H1 (cell line): ENCODE measurements at regions not wholly inside any gene's neighbourhood (a gene's known extent, or its start where the extent isn't known, plus 50 kb on each side); places are given as distances from the start of the nearest gene placed in this dataset.
A peak's percentile ranks its signal among the peaks of the same experiment; 100 is the strongest.

Experiments
- CTCF ChIA-PET: fragments of 300-600 bp; sonication (Branson Sonifier 250); formaldehyde crosslinking; loops from one replicate; lab custom pipeline; 2021; ENCODE audit not compliant: partially characterized antibody; lab: Charles Lee
- POLR2A ChIA-PET: fragments of 300-600 bp; sonication (Branson Sonifier 250); formaldehyde crosslinking; loops from one replicate; lab custom pipeline; 2021; ENCODE audit warnings: inconsistent platforms; ENCODE audit not compliant: partially characterized antibody; lab: Charles Lee
- DNase-seq, 2 experiments: peaks; one replicate each; pipeline versions ENCODE4 v3.0.0 to v3.0.0-alpha.2; 2010 to 2022; ENCODE audit warnings: low spot score in 2 of 2, low read depth in 1 of 2, mixed read lengths in 1 of 2
- FAIRE-seq: peaks from 2 replicates; lab custom pipeline; 2011; peaks lifted over from hg19 to GRCh38; lab: Jason Lieb, UNC
- H2AFZ ChIP-seq: 2 replicates; pipeline ENCODE4 v1.8.1; 2012; ENCODE audit warnings: low read length, inconsistent platforms
- H2AK5ac ChIP-seq: 2 replicates; pipeline ENCODE4 v1.6.1; 2013; ENCODE audit warnings: low read depth, low read length
- H2BK120ac ChIP-seq: replicated peaks from 2 replicates; pipeline ENCODE3; 2013; ENCODE audit warnings: low read depth, low read length, inconsistent platforms
- H2BK12ac ChIP-seq: 2 replicates; pipeline ENCODE4 v1.6.1; 2013; ENCODE audit warnings: low read depth, low read length
- H2BK15ac ChIP-seq: 2 replicates; pipeline ENCODE4 v1.6.1; 2013; ENCODE audit warnings: low read length
- H2BK20ac ChIP-seq: 2 replicates; pipeline ENCODE4 v1.6.1; 2013; ENCODE audit warnings: low read length
- H2BK5ac ChIP-seq: 2 replicates; pipeline ENCODE4 v1.6.1; 2013; ENCODE audit warnings: low read depth, low read length
- H3K14ac ChIP-seq: 2 replicates; pipeline ENCODE4 v1.6.1; 2013; ENCODE audit warnings: inconsistent platforms; ENCODE audit not compliant: insufficient read length
- H3K18ac ChIP-seq: 2 replicates; pipeline ENCODE4 v1.6.1; 2013; ENCODE audit warnings: low read length; ENCODE audit errors: extremely low read depth
- H3K23ac ChIP-seq: 2 replicates; pipeline ENCODE4 v1.6.1; 2013; ENCODE audit warnings: inconsistent platforms; ENCODE audit not compliant: insufficient read length
- H3K23me2 ChIP-seq: 2 replicates; pipeline ENCODE4 v1.6.1; 2013; ENCODE audit warnings: low read depth, low read length
- H3K27ac ChIP-seq: 2 replicates; pipeline ENCODE4 v1.6.1; 2011; ENCODE audit warnings: low read depth, low read length, inconsistent platforms
- H3K27me3 ChIP-seq, 4 experiments: replicated peaks in 1 of 4; 1 replicate in 1 of 4; 2 replicates in 3 of 4; pipeline versions ENCODE4 v1.6.1 to v1.8.1; 2011 to 2013; ENCODE audit warnings: low read length in 3 of 4, mild to moderate bottlenecking in 3 of 4, inconsistent platforms in 2 of 4, mixed read lengths in 2 of 4, moderate library complexity in 1 of 4; ENCODE audit not compliant: control insufficient read depth in 3 of 4, insufficient read depth in 3 of 4; ENCODE audit errors: extremely low read depth in 1 of 4
- H3K36me3 ChIP-seq, 4 experiments: 2 replicates each; pipeline versions ENCODE4 v1.6.1 to v1.8.1; 2011 to 2013; ENCODE audit warnings: mild to moderate bottlenecking in 4 of 4, low read length in 3 of 4, moderate library complexity in 2 of 4, control low read depth in 1 of 4, inconsistent platforms in 1 of 4; ENCODE audit not compliant: insufficient read depth in 4 of 4, control insufficient read depth in 2 of 4
- H3K4ac ChIP-seq: replicated peaks from 2 replicates; pipeline ENCODE3; 2013; ENCODE audit warnings: low read length, low read depth, mixed read lengths, inconsistent platforms; ENCODE audit not compliant: insufficient read length
- H3K4me1 ChIP-seq, 4 experiments: replicated peaks in 1 of 4; 1 replicate in 1 of 4; 2 replicates in 3 of 4; pipeline versions ENCODE4 v1.6.1 to v1.8.1; 2011 to 2013; ENCODE audit warnings: low read length in 3 of 4, inconsistent platforms in 2 of 4, mixed read lengths in 1 of 4; ENCODE audit not compliant: insufficient read depth in 4 of 4, control insufficient read depth in 3 of 4
- H3K4me2 ChIP-seq, 2 experiments: 2 replicates each; pipeline versions ENCODE4 v1.6.1 to v1.8.1; 2011 to 2013; ENCODE audit warnings: low read depth in 2 of 2, low read length in 2 of 2, control low read depth in 1 of 2, inconsistent platforms in 1 of 2, mild to moderate bottlenecking in 1 of 2; ENCODE audit not compliant: insufficient read depth in 1 of 2
- H3K4me3 ChIP-seq, 4 experiments: fragments of 200-600, 300-600 bp in 1 of 4; sonication (generic), shearing (Covaris generic), sonication (Bioruptor Twin) in 1 of 4; 2 replicates each; pipeline versions ENCODE4 v1.5.1 to v1.8.1; 2011 to 2016; ENCODE audit warnings: low read length in 4 of 4, low read depth in 3 of 4, control low read depth in 2 of 4, inconsistent platforms in 2 of 4, mild to moderate bottlenecking in 2 of 4, mixed read lengths in 1 of 4, moderate library complexity in 1 of 4; ENCODE audit not compliant: insufficient read depth in 2 of 4; ENCODE audit errors: extremely low read depth in 1 of 4
- H3K56ac ChIP-seq: replicated peaks from 2 replicates; pipeline ENCODE3; 2013; ENCODE audit warnings: low read depth, mild to moderate bottlenecking, mixed read lengths, low read length, inconsistent platforms; ENCODE audit not compliant: insufficient read length
- H3K79me1 ChIP-seq: 2 replicates; pipeline ENCODE4 v1.6.1; 2013; ENCODE audit warnings: low read depth, low read length, control low read depth
- H3K79me2 ChIP-seq, 2 experiments: 2 replicates each; pipeline versions ENCODE4 v1.6.1 to v1.8.1; 2012 to 2013; ENCODE audit warnings: low read length in 2 of 2, mild to moderate bottlenecking in 2 of 2, inconsistent platforms in 1 of 2; ENCODE audit not compliant: insufficient read depth in 2 of 2, control insufficient read depth in 1 of 2
- H3K9ac ChIP-seq, 4 experiments: replicated peaks in 1 of 4; 1 replicate in 1 of 4; 2 replicates in 3 of 4; pipeline versions ENCODE4 v1.6.1 to v1.8.1; 2011 to 2013; ENCODE audit warnings: low read depth in 3 of 4, low read length in 3 of 4, control low read depth in 2 of 4, mild to moderate bottlenecking in 2 of 4, moderate library complexity in 2 of 4, inconsistent platforms in 1 of 4; ENCODE audit errors: extremely low read depth in 1 of 4
- H3K9me3 ChIP-seq, 2 experiments: 2 replicates each; pipeline versions ENCODE4 v1.6.1 to v1.8.1; 2012 to 2013; ENCODE audit warnings: mild to moderate bottlenecking in 2 of 2, moderate library complexity in 2 of 2, control low read depth in 1 of 2, inconsistent platforms in 1 of 2, low read depth in 1 of 2, low read length in 1 of 2, mixed read lengths in 1 of 2; ENCODE audit not compliant: insufficient read depth in 2 of 2
- H4K20me1 ChIP-seq, 2 experiments: replicated peaks in 1 of 2; 2 replicates each; pipeline versions ENCODE3 to v1.8.1; 2011 to 2013; ENCODE audit warnings: inconsistent platforms in 2 of 2, low read length in 2 of 2, mild to moderate bottlenecking in 1 of 2; ENCODE audit not compliant: insufficient read depth in 2 of 2, control insufficient read depth in 1 of 2
- H4K5ac ChIP-seq: 2 replicates; pipeline ENCODE4 v1.6.1; 2013; ENCODE audit warnings: low read length, low read depth, mixed read lengths, inconsistent platforms; ENCODE audit not compliant: insufficient read length
- H4K8ac ChIP-seq: 2 replicates; pipeline ENCODE4 v1.8.0; 2013; ENCODE audit warnings: mild to moderate bottlenecking, moderate library complexity, low read length, inconsistent platforms; ENCODE audit not compliant: insufficient read depth; ENCODE audit errors: extremely low read depth
- H4K91ac ChIP-seq: replicated peaks from 2 replicates; pipeline ENCODE3; 2013; ENCODE audit warnings: low read length, mixed read lengths, inconsistent platforms; ENCODE audit not compliant: insufficient read length
- CBX5 ChIP-seq: fragments of 300-800, 300-1000 bp; sonication (generic); IDR thresholded peaks from 2 replicates; pipeline ENCODE4 v1.7.1; 2016; ENCODE audit warnings: antibody characterized with exemption, low read length, low read depth
- CTCF ChIP-seq, 3 experiments: IDR thresholded peaks; 1 replicate in 2 of 3; 2 replicates in 1 of 3; pipeline versions ENCODE4 v1.5.1 to v1.6.1; 2011; ENCODE audit warnings: low read length in 3 of 3, mild to moderate bottlenecking in 3 of 3, inconsistent platforms in 2 of 3, low read depth in 1 of 3, moderate library complexity in 1 of 3; ENCODE audit not compliant: insufficient read depth in 1 of 3; ENCODE audit errors: control extremely low read depth in 1 of 3
- HDAC6 ChIP-seq: IDR thresholded peaks from one replicate; pipeline ENCODE4 v1.7.1; 2012; ENCODE audit warnings: low read depth, mild to moderate bottlenecking, inconsistent platforms, low read length, moderate library complexity
- RAD21 ChIP-seq, 2 experiments: IDR thresholded peaks in 1 of 2; conservative IDR thresholded peaks in 1 of 2; 2 replicates each; pipeline ENCODE4 v1.6.1; 2011; ENCODE audit warnings: low read depth in 2 of 2, low read length in 2 of 2, improper control_type of control experiment in 1 of 2, inconsistent platforms in 1 of 2, mild to moderate bottlenecking in 1 of 2, moderate library complexity in 1 of 2
- SIX5 ChIP-seq: IDR thresholded peaks from 2 replicates; pipeline ENCODE4 v1.6.1; 2011; ENCODE audit warnings: mild to moderate bottlenecking, low read depth, low read length
- TEAD4 ChIP-seq: IDR thresholded peaks from 2 replicates; pipeline ENCODE4 v1.6.1; 2012; ENCODE audit warnings: low read depth, low read length, inconsistent platforms, mixed read lengths
- YY1 ChIP-seq: IDR thresholded peaks from 2 replicates; pipeline ENCODE4 v1.6.1; 2011; ENCODE audit warnings: low read depth, mild to moderate bottlenecking, low read length
- WGBS, 2 experiments: shearing (Covaris generic) in 1 of 2; methylation state at CpG; one replicate each; pipeline versions ENCODE4 v1.1.6 to v1.1.7; 2013 to 2015; ENCODE audit warnings: low lambda C conversion rate in 2 of 2, mixed read lengths in 2 of 2, inconsistent platforms in 1 of 2, low coverage in 1 of 2, missing lambda C conversion rate in 1 of 2; ENCODE audit not compliant: insufficient replicate concordance in 2 of 2, insufficient coverage in 1 of 2, insufficient read length in 1 of 2; ENCODE audit errors: extremely low coverage in 1 of 2, missing lambda C conversion rate in 1 of 2; 5-methylcytosine and 5-hydroxymethylcytosine counted together

- peak; percentile 81 for FAIRE-seq
- 100% methylated on average over 4 of the region's 4 CpGs; no CpG with 5 or more reads in 1 of the 2 experiments for WGBS, 2 experiments
- no peak overlapping the region for H2BK20ac ChIP-seq
- no peak for TF ChIP-seq TEAD4
- TF ChIP-seq CBX5 = no peak
- TF ChIP-seq CTCF (IDR thresholded peaks at IDR 0.05; ENCODE audit: control extremely low read depth in 1 of 3, insufficient read depth in 1 of 3, low read depth in 1 of 3, low read length in 3 of 3) = peak; percentile 59 to 68 (median 67)
- no peak for TF ChIP-seq YY1
- TF ChIP-seq HDAC6 = no peak
- peak; percentile 75 to 82 for TF ChIP-seq RAD21 (IDR thresholded peaks at IDR 0.05 in 1 of 2, conservative IDR thresholded peaks at IDR 0.05 in 1 of 2; ENCODE audit: low read depth in 2 of 2, low read length in 2 of 2)
- TF ChIP-seq SIX5 = no peak
- ChIA-PET POLR2A (no interaction called here), CTCF (interaction anchor here (0.6 to 1.9 kb wide), 5 partner anchors 12 to 241 kb away, joined by 3 to 5 read pairs (median 5); no protein-coding TSS in a partner anchor)
- no peak overlapping the region for H2AFZ ChIP-seq
- H3K56ac ChIP-seq = no peak overlapping the region
- H3K27me3 ChIP-seq = no peaks in the 10 kb centered on the region
- H3K18ac ChIP-seq = no peak overlapping the region
- peak in 1 of 2 experiments; percentile 7 for DNase-seq
- H2BK5ac ChIP-seq = no peak overlapping the region
- H2BK120ac ChIP-seq = no peak overlapping the region
- no peaks in the 10 kb centered on the region for H4K20me1 ChIP-seq
- no peaks in the 10 kb centered on the region for H3K79me2 ChIP-seq
- H3K36me3 ChIP-seq = no peaks in the 10 kb centered on the region
- H3K23me2 ChIP-seq = no peaks in the 10 kb centered on the region
- no peak overlapping the region for H2BK12ac ChIP-seq
- H3K23ac ChIP-seq = no peak overlapping the region
- H4K91ac ChIP-seq = no peak overlapping the region
- H2AK5ac ChIP-seq = no peak overlapping the region
- no peaks in the 10 kb centered on the region for H3K79me1 ChIP-seq
- no peak overlapping the region for H3K4me3 ChIP-seq
- no peak overlapping the region for H3K9ac ChIP-seq
- H3K27ac ChIP-seq = no peak overlapping the region
- H3K4me1 ChIP-seq = no peaks in the 10 kb centered on the region
- H3K9me3 ChIP-seq = no peaks in the 10 kb centered on the region
- H4K5ac ChIP-seq = no peak overlapping the region
- H3K14ac ChIP-seq = no peak overlapping the region
- H2BK15ac ChIP-seq = no peak overlapping the region
- H3K4me2 ChIP-seq = no peak overlapping the region
- H4K8ac ChIP-seq = no peak overlapping the region
- no peak overlapping the region for H3K4ac ChIP-seq
Measured at GRCh38 chr14:43647302-43647701, 859.8 kb downstream of the FSCB start.
